Osteoblast (primary cell): ENCODE measurements at regions not wholly inside any gene's neighbourhood (a gene's known extent, or its start where the extent isn't known, plus 50 kb on each side); places are given as distances from the start of the nearest gene placed in this dataset.

Source experiments
- DNase-seq: peaks from one replicate; pipeline ENCODE4 v3.0.0; 2011; ENCODE audit warnings: low spot score, mixed read lengths; ENCODE audit not compliant: insufficient read length; ENCODE audit errors: missing footprints
- H2AFZ ChIP-seq: 2 replicates; pipeline ENCODE4 v1.6.0; 2011; ENCODE audit warnings: mild to moderate bottlenecking, low read length
- H3K27ac ChIP-seq: 2 replicates; pipeline ENCODE4 v1.5.1; 2011; ENCODE audit warnings: mild to moderate bottlenecking, low read depth, low read length, moderate library complexity
- H3K27me3 ChIP-seq: 2 replicates; pipeline ENCODE4 v1.6.0; 2012; ENCODE audit warnings: mild to moderate bottlenecking, control low read depth, inconsistent platforms, low read length, moderate library complexity; ENCODE audit not compliant: insufficient read depth
- H3K36me3 ChIP-seq: 2 replicates; pipeline ENCODE4 v1.5.1; 2011; ENCODE audit warnings: mild to moderate bottlenecking, low read length, control low read depth, moderate library complexity; ENCODE audit not compliant: insufficient read depth
- H3K4me1 ChIP-seq: 2 replicates; pipeline ENCODE4 v1.5.1; 2011; ENCODE audit warnings: mild to moderate bottlenecking, low read length, control low read depth, moderate library complexity; ENCODE audit not compliant: insufficient read depth
- H3K4me2 ChIP-seq: 2 replicates; pipeline ENCODE4 v1.6.0; 2011; ENCODE audit warnings: mild to moderate bottlenecking, low read length; ENCODE audit not compliant: insufficient read depth
- H3K4me3 ChIP-seq: fragments of 200-600 bp; sonication (generic); 3 replicates; pipeline ENCODE4 v1.5.1; 2012; ENCODE audit warnings: mild to moderate bottlenecking, low read length, inconsistent platforms; ENCODE audit not compliant: insufficient read depth
- H3K79me2 ChIP-seq: 2 replicates; pipeline ENCODE4 v1.6.0; 2012; ENCODE audit warnings: mild to moderate bottlenecking, low read length, control low read depth, inconsistent platforms; ENCODE audit not compliant: insufficient read depth
- H3K9me3 ChIP-seq: 2 replicates; pipeline ENCODE4 v1.5.1; 2011; ENCODE audit warnings: low read depth, low read length, control low read depth
- H4K20me1 ChIP-seq: 2 replicates; pipeline ENCODE4 v1.6.0; 2012; ENCODE audit warnings: mild to moderate bottlenecking, low read length, control low read depth; ENCODE audit not compliant: insufficient read depth
- TF ChIP-seq, protein P1 (sequence below): IDR thresholded peaks from 2 replicates; pipeline ENCODE4 v1.5.1; 2011; ENCODE audit warnings: mild to moderate bottlenecking, low read depth, low read length, moderate library complexity; ENCODE audit errors: extremely low read depth

GRCh38 chr19:33956941-33957340 is 160.3 kb downstream of the KCTD15 start:
- TF ChIP-seq, protein P1, sequence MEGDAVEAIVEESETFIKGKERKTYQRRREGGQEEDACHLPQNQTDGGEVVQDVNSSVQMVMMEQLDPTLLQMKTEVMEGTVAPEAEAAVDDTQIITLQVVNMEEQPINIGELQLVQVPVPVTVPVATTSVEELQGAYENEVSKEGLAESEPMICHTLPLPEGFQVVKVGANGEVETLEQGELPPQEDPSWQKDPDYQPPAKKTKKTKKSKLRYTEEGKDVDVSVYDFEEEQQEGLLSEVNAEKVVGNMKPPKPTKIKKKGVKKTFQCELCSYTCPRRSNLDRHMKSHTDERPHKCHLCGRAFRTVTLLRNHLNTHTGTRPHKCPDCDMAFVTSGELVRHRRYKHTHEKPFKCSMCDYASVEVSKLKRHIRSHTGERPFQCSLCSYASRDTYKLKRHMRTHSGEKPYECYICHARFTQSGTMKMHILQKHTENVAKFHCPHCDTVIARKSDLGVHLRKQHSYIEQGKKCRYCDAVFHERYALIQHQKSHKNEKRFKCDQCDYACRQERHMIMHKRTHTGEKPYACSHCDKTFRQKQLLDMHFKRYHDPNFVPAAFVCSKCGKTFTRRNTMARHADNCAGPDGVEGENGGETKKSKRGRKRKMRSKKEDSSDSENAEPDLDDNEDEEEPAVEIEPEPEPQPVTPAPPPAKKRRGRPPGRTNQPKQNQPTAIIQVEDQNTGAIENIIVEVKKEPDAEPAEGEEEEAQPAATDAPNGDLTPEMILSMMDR: no peak
- no peak overlapping the region for H2AFZ ChIP-seq
- no peak overlapping the region for H3K27ac ChIP-seq
- no peak overlapping the region for H3K4me2 ChIP-seq
- H3K36me3 ChIP-seq: no peaks in the 10 kb centered on the region
- DNase-seq: no peak
- H3K4me1 ChIP-seq: no peaks in the 10 kb centered on the region
- H4K20me1 ChIP-seq: no peaks in the 10 kb centered on the region
- H3K79me2 ChIP-seq: no peaks in the 10 kb centered on the region
- H3K9me3 ChIP-seq: no peaks in the 10 kb centered on the region
- H3K4me3 ChIP-seq: no peak overlapping the region
- no peaks in the 10 kb centered on the region for H3K27me3 ChIP-seq

DNA sequence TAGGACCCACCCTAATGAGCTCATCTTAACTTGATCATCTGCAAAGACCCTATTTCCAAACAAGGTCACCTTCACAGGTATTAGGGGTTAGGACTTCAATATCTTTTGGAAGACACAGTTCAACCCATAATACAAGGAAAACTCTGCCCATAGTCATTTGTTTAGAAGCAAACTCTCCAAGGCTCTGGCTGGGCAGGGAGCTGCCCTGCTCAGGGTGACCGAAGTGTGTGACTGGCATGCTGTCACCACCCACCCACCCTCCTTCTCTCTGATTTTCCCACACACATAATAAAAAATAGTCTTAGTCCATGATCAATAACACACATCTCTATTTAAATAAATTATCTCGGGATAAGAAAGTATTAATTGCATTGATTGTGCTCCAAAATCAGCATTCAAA is 161.1 kb downstream of the KCTD15 start:
- no peaks in the 10 kb centered on the region for H4K20me1 ChIP-seq
- no peaks in the 10 kb centered on the region for H3K9me3 ChIP-seq
- no peaks in the 10 kb centered on the region for H3K36me3 ChIP-seq
- no peak overlapping the region for H3K4me2 ChIP-seq
- no peak overlapping the region for H2AFZ ChIP-seq
- no peaks in the 10 kb centered on the region for H3K4me1 ChIP-seq
- H3K79me2 ChIP-seq: no peaks in the 10 kb centered on the region
- TF ChIP-seq, protein P1: no peak
- H3K27ac ChIP-seq: no peak overlapping the region
- no peaks in the 10 kb centered on the region for H3K27me3 ChIP-seq
- H3K4me3 ChIP-seq: no peak overlapping the region
- no peak for DNase-seq

GRCh38 chr19:33960566-33960965 is 163.9 kb downstream of the KCTD15 start:
- no peak overlapping the region for H3K4me3 ChIP-seq
- H3K4me2 ChIP-seq: no peak overlapping the region
- H3K27me3 ChIP-seq: no peaks in the 10 kb centered on the region
- DNase-seq: peak; percentile 26
- no peak overlapping the region for H2AFZ ChIP-seq
- no peaks in the 10 kb centered on the region for H3K4me1 ChIP-seq
- no peaks in the 10 kb centered on the region for H3K36me3 ChIP-seq
- TF ChIP-seq, protein P1: no peak
- H3K79me2 ChIP-seq: no peaks in the 10 kb centered on the region
- H3K9me3 ChIP-seq: no peaks in the 10 kb centered on the region
- no peak overlapping the region for H3K27ac ChIP-seq
- H4K20me1 ChIP-seq: no peaks in the 10 kb centered on the region

DNA sequence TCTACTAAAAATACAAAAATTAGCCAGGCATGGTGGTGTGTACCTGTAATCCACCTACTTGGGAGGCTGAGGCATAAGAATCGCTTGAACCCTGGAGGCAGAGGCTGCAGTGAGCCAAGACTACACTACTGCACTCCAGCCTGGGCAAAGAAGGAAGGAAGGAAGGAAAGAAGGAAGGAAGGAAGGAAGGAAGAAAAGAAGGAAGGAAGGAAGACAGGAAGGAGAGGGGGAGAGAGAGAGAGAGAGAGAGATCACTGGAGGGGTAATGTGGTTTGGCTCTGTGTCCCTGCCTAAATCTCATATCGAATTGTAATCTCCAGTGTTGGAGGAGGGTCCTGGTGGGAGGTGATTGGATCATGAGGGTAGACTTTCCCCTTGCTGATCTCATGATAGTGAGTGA is 165.5 kb downstream of the KCTD15 start:
- no peaks in the 10 kb centered on the region for H3K36me3 ChIP-seq
- no peaks in the 10 kb centered on the region for H3K9me3 ChIP-seq
- no peaks in the 10 kb centered on the region for H3K27me3 ChIP-seq
- no peak overlapping the region for H2AFZ ChIP-seq
- no peaks in the 10 kb centered on the region for H3K79me2 ChIP-seq
- DNase-seq: no peak
- no peak overlapping the region for H3K4me3 ChIP-seq
- no peak overlapping the region for H3K4me2 ChIP-seq
- H3K4me1 ChIP-seq: no peaks in the 10 kb centered on the region
- TF ChIP-seq, protein P1: no peak
- H3K27ac ChIP-seq: no peak overlapping the region
- H4K20me1 ChIP-seq: no peaks in the 10 kb centered on the region
